D341Med (cell line): ENCODE measurements at regions not wholly inside any gene's neighbourhood (a gene's known extent, or its start where the extent isn't known, plus 50 kb on each side); places are given as distances from the start of the nearest gene placed in this dataset.
"Not testable (repeated sequence)": the region's sequence is repeated elsewhere in the genome, so short reads cannot be mapped to it uniquely, and the experiment has no call there.

Source experiments
- DNase-seq: peaks from one replicate; pipeline ENCODE4 v3.0.0; 2012; ENCODE audit warnings: low spot score

- no peak for DNase-seq
These were observed 126.8 kb upstream of the MAP1LC3B2 start for GRCh38 chr12:116432314-116432750.

- no peak for DNase-seq
These were observed 125.9 kb upstream of the MAP1LC3B2 start for GRCh38 chr12:116433249-116433648.

GRCh38 chr12:116434155-116435011 lies 124.8 kb upstream of the MAP1LC3B2 start:
- no peak for DNase-seq

GRCh38 chr12:116435984-116436383 lies 123.2 kb upstream of the MAP1LC3B2 start:
- no peak for DNase-seq

GRCh38 chr12:116436561-116437249 lies 122.5 kb upstream of the MAP1LC3B2 start:
- no peak for DNase-seq

GRCh38 chr12:116441292-116441691 lies 117.9 kb upstream of the MAP1LC3B2 start:
- DNase-seq: no peak

GRCh38 chr12:116442304-116442703 lies 116.9 kb upstream of the MAP1LC3B2 start:
- no peak for DNase-seq

GRCh38 chr12:116442946-116443345 lies 116.2 kb upstream of the MAP1LC3B2 start:
- DNase-seq: no peak

- DNase-seq: no peak
These were observed 115.2 kb upstream of the MAP1LC3B2 start for GRCh38 chr12:116443821-116444589.

- no peak for DNase-seq
These were observed 114.6 kb upstream of the MAP1LC3B2 start for GRCh38 chr12:116444590-116444943.

GRCh38 chr12:116448165-116448739 lies 110.9 kb upstream of the MAP1LC3B2 start:
- DNase-seq: no peak

- DNase-seq: no peak
These were observed 108.7 kb upstream of the MAP1LC3B2 start for GRCh38 chr12:116450406-116450910.

- not testable (repeated sequence) for DNase-seq
These were observed 106.2 kb upstream of the MAP1LC3B2 start for GRCh38 chr12:116452975-116453374.

- DNase-seq: no peak
These were observed 105.5 kb upstream of the MAP1LC3B2 start for GRCh38 chr12:116453631-116454030.

GRCh38 chr12:116454076-116454475 lies 105.1 kb upstream of the MAP1LC3B2 start:
- no peak for DNase-seq

- DNase-seq: no peak
These were observed 104.2 kb upstream of the MAP1LC3B2 start for GRCh38 chr12:116454950-116455447.

GRCh38 chr12:116455540-116456329 lies 103.4 kb upstream of the MAP1LC3B2 start:
- no peak for DNase-seq

GRCh38 chr12:116456330-116457082 lies 102.7 kb upstream of the MAP1LC3B2 start:
- no peak for DNase-seq

GRCh38 chr12:116458492-116458891 lies 100.7 kb upstream of the MAP1LC3B2 start:
- DNase-seq: no peak
